HUDEP-2 (cell line): ENCODE measurements at regions not wholly inside any gene's neighbourhood (a gene's known extent, or its start where the extent isn't known, plus 50 kb on each side); places are given as distances from the start of the nearest gene placed in this dataset.
"Not testable (repeated sequence)": the region's sequence is repeated elsewhere in the genome, so short reads cannot be mapped to it uniquely, and the experiment has no call there.

Experiments used
- DNase-seq, 76 experiments: peaks; one replicate each; lab custom pipeline; 2025; ENCODE audit not compliant: unreplicated experiment in 76 of 76; lab: John Stamatoyannopoulos, UW

DNA sequence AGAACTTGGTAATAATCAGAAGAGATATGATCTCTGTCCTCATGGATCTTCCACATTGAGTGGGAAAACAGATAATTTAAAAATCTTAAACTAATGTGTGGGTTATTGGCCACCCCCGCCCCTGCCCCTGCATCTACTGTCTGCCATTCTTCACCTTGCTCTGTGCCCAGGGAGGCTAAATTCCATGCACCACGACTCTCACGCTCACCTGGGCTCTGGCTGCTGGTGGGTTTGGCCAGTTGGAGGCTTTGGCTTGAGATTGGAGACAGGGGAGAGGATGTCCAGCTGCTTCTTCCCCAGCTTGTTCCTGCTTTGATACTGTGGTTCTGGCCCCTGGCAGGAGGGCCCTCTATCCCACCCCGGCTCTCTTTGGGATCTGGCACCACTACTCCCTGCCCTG is 127.9 kb downstream of the IRX5 start:
- DNase-seq, result no peak

- DNase-seq, result no peak
Observed at GRCh38 chr16:55059146-55059545, 128.5 kb downstream of the IRX5 start.

DNA sequence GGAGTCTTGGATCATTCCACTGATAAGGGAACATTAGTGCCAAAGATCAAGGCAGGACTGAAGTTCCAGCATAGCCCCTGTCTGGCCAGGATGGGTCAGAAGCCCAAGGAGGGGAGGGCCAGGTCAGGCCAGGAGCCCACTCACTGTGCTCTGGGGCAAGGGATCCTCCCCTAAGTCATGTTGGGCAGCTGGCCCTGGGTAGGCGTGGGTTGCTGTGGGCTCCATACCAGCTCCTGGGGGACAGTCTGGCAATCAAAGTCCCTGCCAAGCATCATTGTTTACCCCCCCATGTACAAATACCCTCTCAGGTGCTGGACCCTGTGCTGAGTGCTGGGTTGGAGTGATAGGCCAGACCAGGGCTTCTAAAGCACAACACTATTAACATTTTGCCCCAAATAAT is 130.5 kb downstream of the IRX5 start:
- DNase-seq, result no peak

DNA sequence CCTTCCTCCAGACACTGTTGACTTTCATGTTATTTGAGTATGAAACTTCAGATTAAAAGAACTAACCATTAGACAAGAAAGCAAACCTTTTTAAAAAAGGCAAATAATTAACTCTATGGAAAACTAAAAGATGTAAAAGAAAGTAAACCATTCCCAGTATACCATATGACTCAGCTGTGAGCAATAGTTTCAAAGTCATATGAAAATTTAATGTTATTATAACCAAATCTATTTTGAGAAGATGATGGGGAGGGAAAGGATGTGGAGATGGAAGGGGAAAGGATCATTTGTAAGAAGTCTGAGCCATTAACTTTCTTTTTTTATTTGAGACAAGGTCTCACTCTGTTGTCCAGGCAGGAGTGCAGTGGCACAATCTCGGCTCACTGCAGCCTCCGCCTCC is 131.8 kb downstream of the IRX5 start:
- no peak for DNase-seq

DNA sequence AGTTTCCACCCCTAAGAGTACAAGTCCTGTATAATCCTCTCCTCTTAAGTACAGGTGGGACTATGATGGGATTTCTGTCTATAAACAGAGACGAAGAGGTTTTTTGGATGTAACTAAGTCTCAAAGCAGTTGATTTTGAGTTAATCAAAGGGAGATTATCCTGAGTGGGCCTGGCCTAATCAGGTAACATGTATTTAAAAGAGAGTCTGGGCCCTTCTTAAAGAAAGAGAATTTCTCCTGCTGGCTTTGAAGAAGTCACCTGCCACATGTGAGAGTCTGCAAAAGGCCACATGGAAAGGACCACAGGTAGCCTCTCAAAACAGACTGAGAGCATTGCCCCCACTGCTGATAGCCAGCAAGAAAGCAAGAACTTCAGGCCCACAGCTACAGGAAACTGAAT is 142.3 kb downstream of the IRX5 start:
- no peak for DNase-seq

DNA sequence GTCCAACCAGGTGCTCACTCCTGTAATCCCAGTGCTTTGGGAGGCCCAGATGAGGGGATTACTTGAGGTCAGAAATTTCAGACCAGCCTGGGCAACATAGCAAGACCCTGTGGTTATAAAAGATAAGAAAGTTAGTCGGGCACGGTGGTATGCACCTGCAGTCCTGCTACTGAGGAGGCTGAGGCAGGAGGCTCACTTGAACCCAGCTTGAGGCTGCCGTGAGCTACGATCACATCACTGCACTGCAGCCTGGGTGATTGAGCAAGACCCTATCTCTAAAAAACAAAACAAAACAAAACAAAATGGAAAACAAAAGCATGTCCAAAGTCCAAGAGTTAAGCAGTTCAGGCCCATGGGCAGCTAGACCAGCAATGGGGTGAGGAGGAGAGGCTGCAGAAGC is 143.2 kb downstream of the IRX5 start:
- DNase-seq, result no peak

DNA sequence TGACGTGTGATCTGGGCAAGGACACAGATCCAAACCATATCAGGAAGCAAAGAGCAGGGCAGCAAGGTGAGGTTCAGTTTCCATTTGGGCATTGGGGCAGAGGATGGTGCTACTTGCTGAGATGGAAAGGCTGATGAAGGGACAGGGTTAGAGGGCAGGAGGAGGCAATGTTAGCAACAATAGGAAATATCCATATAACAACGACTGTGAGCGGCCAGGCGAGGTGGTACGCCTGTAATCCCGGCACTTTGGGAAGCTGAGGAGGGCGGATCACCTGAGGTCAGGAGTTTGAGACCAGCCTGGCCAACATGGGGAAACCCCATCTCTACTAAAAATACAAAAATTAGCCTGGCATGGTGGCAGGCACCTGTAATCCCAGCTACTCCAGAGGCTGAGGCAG is 144.5 kb downstream of the IRX5 start:
- not testable (repeated sequence) for DNase-seq

DNA sequence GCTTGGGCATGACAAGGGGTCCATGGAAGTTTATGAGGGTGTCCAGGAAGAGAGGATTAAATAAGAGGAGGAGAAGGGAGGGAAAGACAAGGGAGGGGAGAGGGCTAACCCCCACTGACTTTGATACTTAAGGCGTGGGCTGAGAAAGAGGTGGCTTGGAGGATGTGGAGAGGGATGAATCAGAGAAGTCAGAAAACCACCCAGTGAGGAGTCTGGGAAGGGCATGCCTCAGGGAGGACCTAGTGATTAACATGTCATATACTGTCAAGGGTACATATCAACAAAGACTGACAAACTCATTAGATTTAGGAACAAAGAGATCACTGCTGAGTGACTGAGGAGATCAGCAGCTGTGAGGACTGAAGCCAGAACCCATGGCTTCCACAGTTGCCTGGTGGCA is 145.4 kb downstream of the IRX5 start:
- no peak for DNase-seq

DNA sequence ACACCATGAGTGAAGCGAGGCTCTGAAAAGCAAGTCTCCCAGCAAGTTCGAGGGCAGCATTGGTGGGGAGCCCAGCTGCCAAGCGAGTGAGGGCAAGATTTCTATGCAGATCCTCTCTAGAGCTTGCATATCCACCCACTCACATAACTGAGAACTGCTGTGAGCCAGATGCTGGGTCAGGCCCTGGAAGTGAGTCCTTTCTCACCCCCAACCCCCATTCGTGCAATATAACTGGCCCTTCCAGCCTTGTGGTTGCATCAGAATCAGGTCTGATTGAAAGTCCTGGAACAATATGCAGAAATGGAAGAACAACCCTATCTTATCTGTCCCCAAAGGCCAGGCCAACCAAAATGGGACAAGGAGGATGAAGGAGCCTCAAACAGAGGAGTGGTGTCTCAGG is 146.6 kb downstream of the IRX5 start:
- no peak for DNase-seq

- DNase-seq, result no peak
Observed at GRCh38 chr16:55078153-55078552, 147.5 kb downstream of the IRX5 start.

GRCh38 chr16:55078699-55079410 is 148.2 kb downstream of the IRX5 start:
- no peak for DNase-seq

GRCh38 chr16:55081622-55082590 is 151.2 kb downstream of the IRX5 start:
- no peak for DNase-seq

- no peak for DNase-seq
Observed at GRCh38 chr16:55082591-55082976, 151.9 kb downstream of the IRX5 start.

GRCh38 chr16:55083052-55083451 is 152.4 kb downstream of the IRX5 start:
- DNase-seq, result no peak

- DNase-seq, result no peak
Observed at GRCh38 chr16:55088098-55088497, 157.4 kb downstream of the IRX5 start.

- no peak for DNase-seq
Observed at GRCh38 chr16:55089600-55089999, 158.9 kb downstream of the IRX5 start.

DNA sequence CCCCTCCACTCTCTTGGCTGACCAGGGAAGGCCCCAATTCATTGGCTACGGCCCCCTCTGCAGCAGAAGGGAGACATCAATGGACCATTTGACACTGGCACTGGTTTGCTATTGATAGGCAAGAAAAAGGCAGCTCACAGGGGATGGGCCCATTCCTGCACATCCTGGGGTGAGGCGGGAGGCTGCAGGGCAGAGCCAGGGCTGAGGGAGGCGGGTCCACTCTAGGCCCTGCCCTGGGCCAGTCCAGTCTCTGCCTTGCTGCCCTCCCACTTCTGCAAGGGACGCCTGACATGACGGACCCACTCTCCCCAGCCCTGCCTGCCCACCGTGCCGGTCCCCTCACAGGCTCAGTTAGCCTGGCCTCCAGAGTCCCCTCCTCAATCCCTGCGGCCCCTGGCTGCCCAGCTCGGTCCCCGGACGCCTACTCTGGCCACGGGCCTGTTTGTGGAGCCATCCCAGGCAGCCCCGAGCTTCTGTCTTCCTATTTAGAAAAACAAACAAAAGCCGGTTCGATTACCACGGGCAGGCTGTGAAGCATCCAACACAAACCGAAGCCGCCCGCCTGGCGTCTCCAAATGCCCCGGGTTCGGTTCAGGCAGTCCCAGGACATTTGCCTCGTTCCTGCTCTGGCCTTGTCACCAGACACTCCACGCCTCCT is 160.7 kb downstream of the IRX5 start:
- no peak for DNase-seq

- DNase-seq, result no peak
Observed at GRCh38 chr16:55091871-55092230, 161.2 kb downstream of the IRX5 start.

DNA sequence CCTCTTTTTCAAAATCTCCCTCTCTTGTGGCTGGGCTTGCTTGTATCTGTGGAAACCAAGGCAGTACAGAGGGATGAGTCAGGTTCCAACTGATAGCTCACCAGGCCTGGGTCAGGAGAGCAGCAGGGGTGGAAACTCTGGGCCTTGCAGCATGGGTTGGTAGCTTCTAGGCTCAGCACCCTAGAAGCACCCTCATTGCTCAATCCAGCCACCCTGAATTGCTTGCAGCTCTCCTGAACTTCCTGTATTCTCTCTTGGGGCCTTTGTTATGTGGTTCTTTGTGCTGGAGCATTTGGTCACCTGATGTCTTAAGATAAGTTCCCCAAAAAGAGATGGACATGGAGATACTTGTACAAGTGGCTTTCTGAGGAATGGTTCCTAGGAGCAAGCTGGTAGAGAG is 169.4 kb downstream of the IRX5 start:
- no peak for DNase-seq

DNA sequence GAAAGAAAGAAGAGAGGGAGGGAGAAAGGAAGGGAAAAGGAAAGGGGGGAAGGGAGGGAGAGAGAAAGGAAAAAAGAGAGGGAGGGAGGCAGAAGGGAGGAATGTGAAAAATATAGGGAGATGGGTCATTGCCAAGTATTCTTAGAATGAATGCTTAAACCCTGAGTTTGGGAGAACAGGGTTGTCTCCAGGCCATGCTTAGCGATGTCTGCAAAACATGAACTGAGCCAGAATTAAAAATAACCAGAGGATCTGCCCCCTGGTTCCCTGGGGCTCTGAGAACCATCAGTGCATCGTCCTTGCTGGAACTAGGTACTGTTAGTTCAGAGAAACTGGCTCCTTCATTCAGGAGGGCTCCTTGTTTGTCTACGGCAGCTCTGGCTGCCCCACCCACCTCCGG is 170.4 kb downstream of the IRX5 start:
- DNase-seq, result no peak

DNA sequence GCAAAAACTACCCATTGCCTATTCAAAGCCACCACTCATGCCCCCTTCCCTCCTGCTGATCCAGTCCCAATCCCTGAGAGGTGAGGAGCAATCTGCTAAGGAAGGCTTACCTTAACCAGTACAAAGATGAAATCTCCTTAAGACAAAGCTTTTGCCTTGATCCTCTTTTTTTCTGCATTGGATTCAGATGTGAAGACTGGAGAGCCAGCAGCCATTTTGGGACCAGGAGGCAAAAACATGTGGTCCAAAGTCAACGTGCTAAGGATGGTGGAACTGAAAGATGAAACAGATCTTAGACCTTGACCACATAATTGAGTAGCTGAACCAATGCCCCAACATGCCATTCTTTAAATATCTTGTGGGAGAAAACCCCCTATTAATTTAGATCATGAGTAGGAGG is 171.4 kb downstream of the IRX5 start:
- DNase-seq, result no peak

GRCh38 chr16:55102531-55102930 is 171.9 kb downstream of the IRX5 start:
- DNase-seq, result no peak
